GM23338 (cell line): ENCODE measurements at regions not wholly inside any gene's neighbourhood (a gene's known extent, or its start where the extent isn't known, plus 50 kb on each side); places are given as distances from the start of the nearest gene placed in this dataset.

ENCODE experiments used
- ATAC-seq: fragments of 200-7000 bp; cut with Tn5 transposase; 3 replicates; pipeline ENCODE4 v1.9.1; 2020
- DNase-seq: peaks from one replicate; pipeline ENCODE4 v3.0.0-alpha.2; 2015; ENCODE audit warnings: low spot score
- H2AFZ ChIP-seq: fragments of 200-600 bp; sonication (generic); 2 replicates; pipeline ENCODE4 v1.8.0; 2016; ENCODE audit warnings: antibody characterized with exemption, mild to moderate bottlenecking, moderate library complexity
- H3F3A ChIP-seq: fragments of 200-600 bp; sonication (generic); replicated peaks from 2 replicates; pipeline ENCODE4 v1.8.0; 2017; ENCODE audit warnings: antibody characterized with exemption, mixed run types, low read depth
- H3K27ac ChIP-seq: fragments of 200-600 bp; sonication (generic); 2 replicates; pipeline ENCODE4 v1.6.1; 2016; ENCODE audit warnings: low read depth
- H3K27me3 ChIP-seq: fragments of 200-600 bp; sonication (generic); 2 replicates; pipeline ENCODE4 v1.8.0; 2016; ENCODE audit warnings: mild to moderate bottlenecking, mixed run types, moderate library complexity; ENCODE audit not compliant: insufficient read depth
- H3K36me3 ChIP-seq: fragments of 200-600 bp; sonication (generic); 2 replicates; pipeline ENCODE4 v1.8.0; 2016; ENCODE audit warnings: mild to moderate bottlenecking; ENCODE audit not compliant: insufficient read depth
- H3K4me1 ChIP-seq: fragments of 200-600 bp; sonication (generic); 2 replicates; pipeline ENCODE4 v1.8.0; 2016; ENCODE audit warnings: mild to moderate bottlenecking, moderate library complexity; ENCODE audit not compliant: insufficient read depth
- H3K4me2 ChIP-seq: fragments of 200-600 bp; sonication (generic); 2 replicates; pipeline ENCODE4 v1.7.1; 2017; ENCODE audit warnings: mixed run types
- H3K4me3 ChIP-seq: fragments of 200-600 bp; sonication (generic); 2 replicates; pipeline ENCODE4 v1.6.1; 2016; ENCODE audit warnings: mixed run types
- H3K79me2 ChIP-seq: fragments of 200-600 bp; sonication (generic); replicated peaks from 2 replicates; pipeline ENCODE4 v1.8.0; 2017; ENCODE audit warnings: mild to moderate bottlenecking; ENCODE audit not compliant: insufficient read depth
- H3K9me2 ChIP-seq: fragments of 200-600 bp; sonication (generic); 2 replicates; pipeline ENCODE4 v1.8.0; 2017; ENCODE audit not compliant: insufficient read depth
- H4K20me1 ChIP-seq: fragments of 200-600 bp; sonication (generic); replicated peaks from 2 replicates; pipeline ENCODE4 v1.8.0; 2017; ENCODE audit warnings: mild to moderate bottlenecking; ENCODE audit not compliant: insufficient read depth
- H3K27ac Mint-ChIP-seq: 2 replicates; pipeline ENCODE4 v1.8.0; 2020; ENCODE audit warnings: inconsistent platforms, mild to moderate bottlenecking, moderate library complexity, mixed read lengths
- H3K27me3 Mint-ChIP-seq: 3 replicates; pipeline ENCODE4 v1.8.0; 2022; ENCODE audit warnings: low read depth, mild to moderate bottlenecking, moderate library complexity, mixed read lengths, inconsistent platforms; ENCODE audit not compliant: insufficient read depth, poor library complexity
- H3K36me3 Mint-ChIP-seq: 3 replicates; pipeline ENCODE4 v1.8.0; 2021; ENCODE audit warnings: low read depth, mild to moderate bottlenecking, inconsistent platforms, moderate library complexity, mixed read lengths
- H3K4me1 Mint-ChIP-seq: 3 replicates; pipeline ENCODE4 v1.8.0; 2020; ENCODE audit warnings: mild to moderate bottlenecking, inconsistent platforms, mixed read lengths
- H3K4me3 Mint-ChIP-seq: 3 replicates; pipeline ENCODE4 v1.8.0; 2021; ENCODE audit warnings: moderate library complexity, mild to moderate bottlenecking, inconsistent platforms, mixed read lengths
- H3K9me3 Mint-ChIP-seq: 3 replicates; pipeline ENCODE4 v1.8.0; 2020; ENCODE audit warnings: moderate library complexity, mild to moderate bottlenecking, inconsistent platforms, mixed read lengths
- CREB1 ChIP-seq: fragments of 250-450 bp; sonication (Bioruptor Pico); IDR thresholded peaks from 2 replicates; pipeline ENCODE4 v1.5.0; 2020; ENCODE audit warnings: low read depth, mild to moderate bottlenecking, moderate library complexity
- EZH2 ChIP-seq: fragments of 200-600 bp; sonication (generic); IDR thresholded peaks from one replicate; pipeline ENCODE4 v1.8.0; 2017; ENCODE audit warnings: antibody characterized with exemption, mild to moderate bottlenecking, low read depth; ENCODE audit not compliant: unreplicated experiment
- EZH2phosphoT487 ChIP-seq: fragments of 200-600 bp; sonication (generic); IDR thresholded peaks from one replicate; pipeline ENCODE4 v1.8.1; 2018; ENCODE audit warnings: antibody characterized with exemption; ENCODE audit not compliant: unreplicated experiment
- JUNB ChIP-seq: IDR thresholded peaks from one replicate; pipeline ENCODE4 v1.6.1; 2016; ENCODE audit warnings: antibody characterized with exemption; ENCODE audit not compliant: unreplicated experiment
- NANOG ChIP-seq: IDR thresholded peaks from 2 replicates; pipeline ENCODE4 v1.6.1; 2016; ENCODE audit warnings: antibody characterized with exemption, borderline replicate concordance
- STAT1 ChIP-seq: IDR thresholded peaks from one replicate; pipeline ENCODE4 v1.6.1; 2016; ENCODE audit warnings: antibody characterized with exemption; ENCODE audit not compliant: unreplicated experiment
- ZNF114 ChIP-seq: fragments of 250-450 bp; sonication (Bioruptor Pico); IDR thresholded peaks from 2 replicates; pipeline ENCODE4 v1.5.0; 2020; ENCODE audit warnings: mild to moderate bottlenecking, moderate library complexity
- ZNF331 ChIP-seq: fragments of 250-450 bp; sonication (Bioruptor Pico); IDR thresholded peaks from 2 replicates; pipeline ENCODE4 v1.5.0; 2020; ENCODE audit warnings: low read depth, mild to moderate bottlenecking, moderate library complexity
- ZNF462 ChIP-seq: fragments of 250-450 bp; sonication (Bioruptor Pico); IDR thresholded peaks from 2 replicates; pipeline ENCODE4 v1.5.0; 2020; ENCODE audit warnings: mild to moderate bottlenecking, moderate library complexity

GRCh38 chr1:14182856-14183255, 415.6 kb upstream of the KAZN start (continued):
- no peak for TF ChIP-seq ZNF462

- Histone ChIP-seq H3F3A (no peaks in the 10 kb centered on the region), H3K9me2 (peaks cover 18% of the 10 kb centered on the region; the same call in 1 of the 2 replicates), H3K4me3 (0 out of 2 replicates have a peak overlapping the region, but pooled peaks have one; percentile 2), H3K36me3 (no peaks in the 10 kb centered on the region), H2AFZ (no peak overlapping the region), H4K20me1 (no peaks in the 10 kb centered on the region), H3K4me2 (peak overlapping the region; percentile 68), H3K79me2 (no peaks in the 10 kb centered on the region), H3K27ac (peak overlapping the region; percentile 78), H3K4me1 (peaks cover 48% of the 10 kb centered on the region), H3K27me3 (no peaks in the 10 kb centered on the region)
- Mint-ChIP-seq H3K36me3 (no peaks in the 10 kb centered on the region; the same call in 2 of the 3 replicates), H3K4me1 (peaks cover 48% of the 10 kb centered on the region), H3K9me3 (peaks cover 5% of the 10 kb centered on the region; the same call in 1 of the 3 replicates), H3K27me3 (no peaks in the 10 kb centered on the region), H3K4me3 (no peak overlapping the region), H3K27ac (peak overlapping the region; percentile 74)
- DNase-seq (peak; percentile 75), ATAC-seq (peak; percentile 47; the same call in 2 of the 3 replicates)
- TF ChIP-seq EZH2 (no peak), STAT1 (no peak), EZH2phosphoT487 (no peak), CREB1 (CRISPR knock-in tag) (no peak), ZNF114 (CRISPR knock-in tag) (no peak), JUNB (no peak), ZNF331 (CRISPR knock-in tag) (no peak), ZNF462 (no peak), NANOG (peak; percentile 38; the same call in 1 of the 2 replicates)
Measured at GRCh38 chr1:14183329-14183728, 415.2 kb upstream of the KAZN start.
